SU-DHL-6 (cell line): ENCODE measurements at regions not wholly inside any gene's neighbourhood (a gene's known extent, or its start where the extent isn't known, plus 50 kb on each side); places are given as distances from the start of the nearest gene placed in this dataset.

Experiments used
- H2AFZ ChIP-seq: fragments of 200-600 bp; sonication (generic); 2 replicates; pipeline ENCODE4 v1.6.1; 2014; ENCODE audit warnings: low read depth, mild to moderate bottlenecking, moderate library complexity, mixed read lengths, antibody characterized with exemption, low read length; ENCODE audit not compliant: severe bottlenecking
- H3F3A ChIP-seq: fragments of 200-600 bp; shearing (Covaris generic); 2 replicates; pipeline ENCODE4 v1.6.0; 2016; ENCODE audit warnings: antibody characterized with exemption, mild to moderate bottlenecking; ENCODE audit not compliant: insufficient read depth
- H3K27ac ChIP-seq: fragments of 200-600 bp; sonication (generic); 2 replicates; pipeline ENCODE4 v1.5.1; 2016; ENCODE audit warnings: low read depth, mild to moderate bottlenecking, low read length, moderate library complexity, mixed read lengths
- H3K27me3 ChIP-seq: fragments of 200-600 bp; sonication (generic), shearing (Covaris generic); 2 replicates; pipeline ENCODE4 v1.6.0; 2014; ENCODE audit warnings: mild to moderate bottlenecking, low read length
- H3K36me3 ChIP-seq: fragments of 200-600 bp; sonication (generic); 2 replicates; pipeline ENCODE4 v1.6.1; 2014; ENCODE audit warnings: mild to moderate bottlenecking, low read length, mixed read lengths
- H3K4me2 ChIP-seq: fragments of 300-600, 200-600 bp; shearing (Covaris generic), sonication (generic); 2 replicates; pipeline ENCODE4 v1.6.0; 2014; ENCODE audit warnings: low read length, low read depth, mild to moderate bottlenecking; ENCODE audit not compliant: poor library complexity, severe bottlenecking
- H3K4me3 ChIP-seq: fragments of 200-600 bp; sonication (generic); 2 replicates; pipeline ENCODE4 v1.5.1; 2014; ENCODE audit warnings: antibody characterized with exemption, low read length, mild to moderate bottlenecking, mixed read lengths; ENCODE audit not compliant: insufficient read depth, poor library complexity, severe bottlenecking
- H3K79me2 ChIP-seq: fragments of 200-600 bp; sonication (generic); 2 replicates; pipeline ENCODE4 v1.6.1; 2014; ENCODE audit warnings: mild to moderate bottlenecking, low read length, moderate library complexity; ENCODE audit not compliant: insufficient read depth
- H3K9ac ChIP-seq: fragments of 200-600 bp; sonication (generic); 2 replicates; pipeline ENCODE4 v1.7.0; 2014; ENCODE audit warnings: mild to moderate bottlenecking, low read length
- H3K9me2 ChIP-seq: fragments of 200-600 bp; sonication (generic); replicated peaks from 2 replicates; pipeline ENCODE4 v1.6.1; 2014; ENCODE audit warnings: low read length; ENCODE audit not compliant: insufficient read depth
- H3K9me3 ChIP-seq: fragments of 200-600 bp; sonication (generic); 2 replicates; pipeline ENCODE4 v1.6.1; 2014; ENCODE audit warnings: low read length, mixed read lengths; ENCODE audit not compliant: insufficient read depth
- H4K20me1 ChIP-seq: fragments of 200-600 bp; sonication (generic); 2 replicates; pipeline ENCODE4 v1.6.1; 2014; ENCODE audit warnings: low read depth, mild to moderate bottlenecking, antibody characterized with exemption, low read length, moderate library complexity, mixed read lengths
- EZH2phosphoT487 ChIP-seq: fragments of 200-600 bp; sonication (generic), shearing (Covaris generic); conservative IDR thresholded peaks from 2 replicates; pipeline ENCODE4 v1.6.1; 2018; ENCODE audit warnings: mild to moderate bottlenecking, antibody characterized with exemption, low read length, moderate library complexity, mixed read lengths
- TF ChIP-seq, protein P1 (sequence below): fragments of 200-600 bp; sonication (generic); IDR thresholded peaks from one replicate; pipeline ENCODE4 v1.5.1; 2017; ENCODE audit warnings: antibody characterized with exemption, mild to moderate bottlenecking, low read length, moderate library complexity; ENCODE audit not compliant: insufficient read depth, poor library complexity, severe bottlenecking

DNA sequence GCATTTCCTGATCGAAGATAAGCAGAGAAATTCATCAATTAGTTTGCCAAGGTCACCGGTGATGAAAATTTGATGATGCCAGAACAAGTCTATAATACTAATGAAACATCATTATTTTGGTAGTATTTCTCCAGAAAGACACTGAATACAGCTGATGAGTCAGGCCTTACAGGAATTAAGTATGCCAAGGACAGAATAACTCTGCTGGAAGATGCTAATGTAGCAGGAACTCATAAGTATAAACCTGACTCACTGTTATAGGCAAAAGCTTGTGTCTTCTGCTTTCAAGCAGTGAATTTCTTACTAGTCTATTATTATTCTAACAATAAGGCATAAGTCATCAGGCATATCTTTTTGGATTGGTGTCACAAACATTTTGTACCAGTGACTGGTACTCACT is 1825.1 kb upstream of the IGFBP7 start:
- no peaks in the 10 kb centered on the region for H3F3A ChIP-seq
- H3K27ac ChIP-seq, result no peak overlapping the region
- no peak overlapping the region for H3K9ac ChIP-seq
- H3K9me2 ChIP-seq, result no peaks in the 10 kb centered on the region
- no peaks in the 10 kb centered on the region for H3K27me3 ChIP-seq
- TF ChIP-seq, protein P1, sequence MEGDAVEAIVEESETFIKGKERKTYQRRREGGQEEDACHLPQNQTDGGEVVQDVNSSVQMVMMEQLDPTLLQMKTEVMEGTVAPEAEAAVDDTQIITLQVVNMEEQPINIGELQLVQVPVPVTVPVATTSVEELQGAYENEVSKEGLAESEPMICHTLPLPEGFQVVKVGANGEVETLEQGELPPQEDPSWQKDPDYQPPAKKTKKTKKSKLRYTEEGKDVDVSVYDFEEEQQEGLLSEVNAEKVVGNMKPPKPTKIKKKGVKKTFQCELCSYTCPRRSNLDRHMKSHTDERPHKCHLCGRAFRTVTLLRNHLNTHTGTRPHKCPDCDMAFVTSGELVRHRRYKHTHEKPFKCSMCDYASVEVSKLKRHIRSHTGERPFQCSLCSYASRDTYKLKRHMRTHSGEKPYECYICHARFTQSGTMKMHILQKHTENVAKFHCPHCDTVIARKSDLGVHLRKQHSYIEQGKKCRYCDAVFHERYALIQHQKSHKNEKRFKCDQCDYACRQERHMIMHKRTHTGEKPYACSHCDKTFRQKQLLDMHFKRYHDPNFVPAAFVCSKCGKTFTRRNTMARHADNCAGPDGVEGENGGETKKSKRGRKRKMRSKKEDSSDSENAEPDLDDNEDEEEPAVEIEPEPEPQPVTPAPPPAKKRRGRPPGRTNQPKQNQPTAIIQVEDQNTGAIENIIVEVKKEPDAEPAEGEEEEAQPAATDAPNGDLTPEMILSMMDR, result no peak
- no peak for TF ChIP-seq EZH2phosphoT487
- no peaks in the 10 kb centered on the region for H3K9me3 ChIP-seq
- H3K79me2 ChIP-seq, result no peaks in the 10 kb centered on the region
- H3K4me2 ChIP-seq, result no peak overlapping the region
- no peak overlapping the region for H3K4me3 ChIP-seq
- no peaks in the 10 kb centered on the region for H3K36me3 ChIP-seq
- H2AFZ ChIP-seq, result no peak overlapping the region
- no peaks in the 10 kb centered on the region for H4K20me1 ChIP-seq

DNA sequence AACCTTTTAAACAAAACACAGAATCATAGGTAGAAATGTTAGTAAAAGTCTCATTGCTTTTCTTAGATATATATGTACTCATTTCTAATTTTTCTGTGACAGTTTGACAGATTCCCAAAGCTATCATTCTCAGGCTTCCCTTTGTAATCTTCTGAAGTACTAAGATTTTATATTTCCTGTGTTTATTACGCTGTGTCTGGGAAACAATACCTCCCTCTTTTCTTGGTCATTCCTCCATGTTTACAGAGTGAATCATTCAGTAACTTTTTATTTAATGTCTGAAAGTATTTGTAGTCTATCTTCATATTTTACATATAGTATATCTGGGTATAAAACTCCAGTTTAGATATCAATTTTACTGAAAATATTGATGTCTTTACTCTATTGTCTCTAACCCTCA is 1826.3 kb upstream of the IGFBP7 start:
- Histone ChIP-seq H3K9ac (no peak overlapping the region), H3K4me3 (no peak overlapping the region), H3K4me2 (no peak overlapping the region), H2AFZ (no peak overlapping the region), H3K79me2 (no peaks in the 10 kb centered on the region), H3K36me3 (no peaks in the 10 kb centered on the region), H3K9me3 (no peaks in the 10 kb centered on the region), H3K9me2 (no peaks in the 10 kb centered on the region), H3F3A (no peaks in the 10 kb centered on the region; the same call in 1 of the 2 replicates), H3K27ac (no peak overlapping the region), H3K27me3 (no peaks in the 10 kb centered on the region), H4K20me1 (no peaks in the 10 kb centered on the region)
- no peak for TF ChIP-seq EZH2phosphoT487
- TF ChIP-seq, protein P1, result no peak

DNA sequence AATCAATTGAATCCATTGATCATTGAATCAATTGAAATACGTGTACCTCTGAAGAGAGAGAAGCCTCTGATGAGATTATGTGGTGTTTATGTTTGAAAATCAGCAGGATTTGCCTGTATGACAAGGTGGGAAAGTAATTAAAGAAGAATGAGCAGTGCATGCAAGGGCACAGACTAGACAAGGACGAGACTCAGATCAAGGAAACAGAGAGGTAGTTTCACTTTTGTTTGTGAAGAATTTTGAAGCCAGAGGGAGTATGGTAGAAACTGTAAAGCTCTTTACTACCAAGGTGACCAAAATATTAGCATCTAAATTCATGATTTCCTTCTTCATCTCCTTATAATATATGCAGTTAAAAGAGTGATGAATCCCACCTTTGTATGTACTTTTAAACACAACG is 1830.0 kb upstream of the IGFBP7 start:
- Histone ChIP-seq H3K4me2 (peak overlapping the region; percentile 44), H3K9ac (no peak overlapping the region), H3K27me3 (no peaks in the 10 kb centered on the region), H3K27ac (no peak overlapping the region), H3K79me2 (no peaks in the 10 kb centered on the region), H2AFZ (peak overlapping the region; percentile 59), H3K9me3 (no peaks in the 10 kb centered on the region), H3K36me3 (no peaks in the 10 kb centered on the region), H3K9me2 (no peaks in the 10 kb centered on the region), H3F3A (no peaks in the 10 kb centered on the region; the same call in 1 of the 2 replicates), H4K20me1 (no peaks in the 10 kb centered on the region), H3K4me3 (no peak overlapping the region)
- TF ChIP-seq EZH2phosphoT487, result no peak
- TF ChIP-seq, protein P1, result no peak

DNA sequence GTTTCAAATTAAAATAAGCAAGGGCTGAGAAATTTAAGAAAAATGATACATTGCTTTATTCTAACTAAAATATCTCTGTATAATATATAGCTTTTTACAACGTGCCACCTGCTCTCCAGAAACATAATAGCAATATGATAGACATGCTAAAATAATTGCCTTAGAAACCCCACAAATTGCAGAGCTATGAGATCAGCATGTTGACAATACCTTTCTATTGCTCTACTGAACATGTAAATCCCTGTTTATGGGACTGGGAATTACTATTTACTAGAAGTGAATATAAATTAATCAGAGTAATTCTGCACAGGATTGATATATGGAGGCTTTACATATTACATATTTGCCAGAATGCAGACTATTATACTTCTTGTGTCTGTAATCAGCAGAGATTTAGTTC is 1831.1 kb upstream of the IGFBP7 start:
- Histone ChIP-seq H4K20me1 (no peaks in the 10 kb centered on the region), H3K4me2 (no peak overlapping the region), H3F3A (no peaks in the 10 kb centered on the region; the same call in 1 of the 2 replicates), H3K27me3 (no peaks in the 10 kb centered on the region), H3K9me2 (no peaks in the 10 kb centered on the region), H3K9me3 (no peaks in the 10 kb centered on the region), H3K36me3 (no peaks in the 10 kb centered on the region), H3K27ac (no peak overlapping the region), H2AFZ (peak overlapping the region; percentile 41), H3K4me3 (no peak overlapping the region), H3K9ac (no peak overlapping the region), H3K79me2 (no peaks in the 10 kb centered on the region)
- TF ChIP-seq EZH2phosphoT487, result no peak
- TF ChIP-seq, protein P1, result no peak
